ENCODE measurements at regions not wholly inside any gene's neighbourhood (a gene's known extent, or its start where the extent isn't known, plus 50 kb on each side); places are given as distances from the start of the nearest gene placed in this dataset.
"Not testable (repeated sequence)": the region's sequence is repeated elsewhere in the genome, so short reads cannot be mapped to it uniquely, and the experiment has no call there.

DNA sequence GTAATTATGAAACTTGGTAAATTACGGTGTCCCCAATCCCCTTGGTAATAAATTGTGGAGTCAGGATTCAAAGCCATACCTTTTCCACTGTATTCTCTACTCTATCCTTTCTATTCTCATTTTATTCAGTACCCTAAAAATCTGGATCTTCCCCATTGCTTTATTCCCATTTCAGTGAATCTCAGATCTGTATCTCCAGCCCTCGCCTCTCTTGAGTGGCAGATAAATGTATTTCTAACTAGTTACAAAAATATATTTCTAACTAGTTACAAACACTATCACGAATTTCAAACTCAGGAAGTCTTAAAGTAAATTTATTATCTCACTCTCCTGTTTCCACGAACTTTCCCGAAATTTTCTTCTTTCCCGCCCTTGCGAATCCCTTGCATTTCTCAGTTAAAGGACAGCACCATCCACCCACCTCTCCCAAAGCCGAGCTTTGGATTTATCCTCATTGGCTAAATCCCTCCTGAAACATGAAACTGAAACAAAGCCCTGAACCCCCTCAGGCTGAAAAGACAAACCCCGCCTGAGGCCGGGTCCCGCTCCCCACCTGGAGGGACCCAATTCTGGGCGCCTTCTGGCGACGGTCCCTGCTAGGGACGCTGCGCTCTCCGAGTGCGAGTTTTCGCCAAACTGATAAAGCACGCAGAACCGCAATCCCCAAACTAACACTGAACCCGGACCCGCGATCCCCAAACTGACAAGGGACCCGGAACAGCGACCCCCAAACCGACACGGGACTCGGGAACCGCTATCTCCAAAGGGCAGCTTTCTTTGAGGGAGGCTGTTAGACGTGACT is 164.3 kb upstream of the PABPC3 start:
- intact Hi-C loops (cut with DNase I): no loop called here
- DNase-seq (ENCODE audit: low spot score): no peak

DNA sequence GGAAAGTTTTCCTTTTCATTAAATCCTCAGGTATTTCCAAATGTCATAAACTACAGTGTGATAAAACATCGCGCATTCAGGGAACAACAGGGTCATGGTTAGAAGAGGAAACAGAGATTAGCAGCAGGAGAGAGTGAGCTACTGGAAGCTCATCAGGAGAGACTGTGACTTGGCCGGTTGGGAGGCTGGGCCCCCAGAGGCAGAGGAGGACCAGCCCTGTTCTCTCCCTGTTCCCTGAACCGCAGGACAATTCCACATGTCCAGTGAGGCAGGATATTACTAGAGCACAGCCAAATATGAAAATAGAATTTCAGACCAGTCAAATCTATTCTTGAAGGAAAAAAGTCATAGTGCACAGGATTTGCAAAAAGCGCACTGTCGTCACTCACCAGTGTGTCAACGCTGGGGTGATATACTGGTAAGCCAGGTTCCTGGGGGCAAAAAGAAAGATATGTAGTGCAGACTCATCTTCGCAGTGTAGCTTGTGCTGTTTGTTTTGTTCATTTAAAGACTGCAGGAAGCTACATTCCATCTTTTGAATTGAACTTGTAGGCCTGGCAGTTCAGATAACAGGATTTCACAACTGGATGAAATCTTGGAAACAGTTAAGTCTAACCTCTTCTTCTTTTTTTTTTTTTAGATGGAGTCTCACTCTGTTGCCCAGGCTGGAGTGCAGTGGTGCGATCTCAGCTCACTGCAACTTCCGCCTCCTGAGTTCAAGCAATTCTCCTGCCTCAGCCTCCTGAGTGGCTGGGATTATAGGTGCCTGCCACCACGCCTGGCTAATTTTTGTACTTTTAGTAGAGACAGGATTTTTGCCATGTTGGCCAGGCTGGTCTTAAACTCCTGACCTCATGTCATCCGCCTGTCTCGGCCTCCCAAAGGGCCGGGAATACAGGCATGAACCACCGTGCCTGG is 162.6 kb upstream of the PABPC3 start:
- DNase-seq (ENCODE audit: low spot score); intact Hi-C loops (cut with DNase I): not testable (repeated sequence)

DNA sequence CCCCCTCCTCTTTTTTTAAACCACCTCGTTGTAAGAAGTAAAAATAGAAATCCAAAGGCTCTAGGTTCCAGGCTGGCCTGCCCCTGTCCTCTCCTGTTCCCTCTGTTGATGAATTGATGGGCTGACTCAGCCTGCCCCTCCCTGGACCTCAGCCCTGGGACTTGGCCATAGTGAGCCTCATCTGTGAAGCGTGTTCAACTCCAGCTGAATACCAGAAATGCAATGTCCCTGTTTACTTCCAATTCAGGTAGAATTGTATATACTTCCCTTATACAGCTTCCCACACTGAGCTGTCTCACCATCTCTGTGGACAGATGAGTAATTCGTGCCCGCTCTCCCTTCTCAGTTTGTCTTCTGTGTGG is 161.9 kb upstream of the PABPC3 start:
- intact Hi-C loops (cut with DNase I); DNase-seq (ENCODE audit: low spot score): not testable (repeated sequence)

DNA sequence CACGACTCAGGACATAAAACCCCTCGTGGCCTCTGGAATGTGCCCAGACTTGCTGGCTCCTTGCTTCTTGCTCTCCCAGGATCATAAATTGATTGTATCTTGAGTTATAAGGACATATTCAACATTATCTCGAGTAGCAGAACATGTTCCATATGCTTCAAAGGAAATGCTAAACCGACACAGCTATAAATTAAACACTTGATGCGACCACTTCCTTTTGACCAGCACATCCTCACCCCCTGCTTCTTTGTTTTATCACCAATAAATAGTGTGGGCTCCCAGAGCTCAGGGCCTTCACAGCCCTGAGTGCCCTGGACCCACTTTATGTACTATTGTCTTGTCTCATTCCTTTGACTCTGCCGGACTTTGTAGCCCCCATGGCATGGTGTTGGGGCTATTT is 157.0 kb upstream of the PABPC3 start:
- intact Hi-C loops (cut with DNase I): no loop called here
- DNase-seq (ENCODE audit: low spot score): no peak

DNA sequence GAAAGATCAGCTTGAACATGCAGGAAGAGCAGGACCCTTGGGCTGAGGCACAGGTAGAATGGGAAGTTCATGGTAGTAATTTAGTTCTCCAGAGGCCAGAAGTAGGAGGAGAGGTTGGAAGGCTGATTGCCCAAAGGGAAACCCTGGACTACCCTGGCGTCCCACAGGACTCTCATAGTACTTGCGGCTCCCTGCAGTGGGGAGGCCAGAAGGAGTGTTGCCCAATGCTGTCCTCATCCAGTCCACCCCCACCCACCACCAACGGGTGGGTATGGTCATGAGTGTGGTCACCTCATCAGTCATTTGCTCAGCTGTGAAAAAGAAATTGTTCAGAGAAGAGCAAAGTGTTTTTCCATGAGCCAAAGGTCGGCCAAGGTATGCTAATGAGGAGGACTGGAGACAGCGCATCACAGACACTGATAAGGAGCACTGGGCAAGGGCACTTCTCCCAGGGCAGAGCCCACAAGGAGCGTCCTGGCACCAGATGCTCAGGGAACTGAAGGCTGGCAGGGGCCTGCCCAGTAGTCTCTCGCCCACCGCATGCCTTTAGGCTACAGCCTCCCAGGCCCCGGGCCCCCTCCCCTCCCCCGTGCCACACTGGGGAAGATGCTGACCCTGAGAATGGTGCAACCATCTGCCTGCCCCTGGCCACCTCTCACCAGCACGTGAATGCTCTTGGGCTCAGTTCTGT is 154.8 kb upstream of the PABPC3 start:
- DNase-seq (ENCODE audit: low spot score); intact Hi-C loops (cut with DNase I): not testable (repeated sequence)

DNA sequence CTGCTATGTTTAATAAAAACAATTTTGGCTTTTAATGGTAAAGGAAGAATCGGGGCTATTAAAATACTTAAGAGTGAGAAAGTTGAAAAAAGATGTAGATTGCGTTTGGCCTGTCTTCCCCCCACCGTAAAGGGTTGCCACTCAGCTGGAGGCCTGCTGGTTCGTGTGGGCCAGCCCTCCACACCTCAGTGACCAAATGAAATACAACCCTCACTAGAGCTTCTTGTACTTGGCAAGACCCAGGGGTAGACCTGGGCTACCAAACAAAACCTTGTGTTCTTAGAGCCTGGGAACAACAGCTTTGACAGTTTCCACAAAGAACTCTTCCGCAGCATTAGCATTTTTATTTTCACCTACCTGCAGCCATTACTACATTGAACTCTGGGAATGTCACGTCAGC is 152.8 kb upstream of the PABPC3 start:
- DNase-seq (ENCODE audit: low spot score): no peak
- intact Hi-C loops (cut with DNase I): no loop called here

DNA sequence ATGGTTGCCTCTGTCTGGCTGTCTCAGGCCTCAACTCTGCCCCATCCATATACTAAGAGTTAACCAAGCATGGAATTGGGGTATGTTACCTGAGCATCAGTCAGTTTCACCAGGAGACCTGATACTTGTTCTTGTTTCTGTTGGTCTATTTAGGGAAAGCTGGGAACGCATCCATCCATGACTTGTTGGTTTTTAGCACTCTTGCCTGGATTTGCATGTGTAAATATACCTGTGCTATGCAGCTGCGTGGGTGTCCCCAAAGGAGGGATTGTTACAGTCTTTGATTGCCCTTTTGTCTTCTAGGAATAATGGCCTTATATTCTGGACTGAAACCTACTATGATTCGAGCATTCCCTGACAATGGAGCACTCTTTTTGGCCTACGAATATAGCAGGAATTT is 151.9 kb upstream of the PABPC3 start:
- intact Hi-C loops (cut with DNase I); DNase-seq (ENCODE audit: low spot score): not testable (repeated sequence)

DNA sequence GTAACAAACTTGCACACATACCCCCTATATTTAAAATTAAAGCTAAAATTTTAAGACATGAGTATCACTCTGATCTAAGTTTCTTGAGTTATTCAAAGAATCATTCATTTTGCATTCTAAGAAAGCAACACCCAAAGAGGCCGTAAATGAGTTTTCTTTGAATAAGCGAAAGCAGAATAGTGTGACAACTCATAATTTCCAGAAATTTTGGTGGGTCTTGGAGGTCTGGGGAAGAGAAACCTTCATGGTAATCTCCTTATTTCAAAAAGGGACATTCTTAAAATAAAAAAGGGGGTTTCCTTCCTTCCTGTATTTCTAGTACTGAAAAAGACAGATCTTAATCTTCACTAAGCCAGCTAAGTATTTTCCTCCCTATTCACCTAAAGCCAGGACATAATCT is 147.0 kb upstream of the PABPC3 start:
- intact Hi-C loops (cut with DNase I); DNase-seq (ENCODE audit: low spot score): not testable (repeated sequence)

DNA sequence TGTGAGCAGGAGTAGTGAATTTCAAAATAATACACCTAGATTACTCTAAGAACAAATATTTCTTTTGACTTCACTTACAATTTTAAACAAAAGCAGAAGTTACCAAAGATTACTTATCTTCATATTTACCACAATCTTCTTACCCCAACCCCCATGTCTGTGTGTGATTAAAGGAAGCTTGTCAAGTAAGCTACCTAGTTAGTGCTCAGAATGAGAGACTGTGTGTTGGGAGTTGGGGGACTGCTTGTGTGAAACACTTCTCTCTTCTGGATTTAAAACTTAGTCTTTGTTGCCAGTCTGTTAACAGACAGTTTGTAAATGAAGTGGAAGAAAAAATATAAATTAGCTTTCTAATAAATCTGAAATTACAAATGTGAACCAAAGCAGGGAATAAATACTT is 145.3 kb upstream of the PABPC3 start:
- DNase-seq (ENCODE audit: low spot score); intact Hi-C loops (cut with DNase I): not testable (repeated sequence)

DNA sequence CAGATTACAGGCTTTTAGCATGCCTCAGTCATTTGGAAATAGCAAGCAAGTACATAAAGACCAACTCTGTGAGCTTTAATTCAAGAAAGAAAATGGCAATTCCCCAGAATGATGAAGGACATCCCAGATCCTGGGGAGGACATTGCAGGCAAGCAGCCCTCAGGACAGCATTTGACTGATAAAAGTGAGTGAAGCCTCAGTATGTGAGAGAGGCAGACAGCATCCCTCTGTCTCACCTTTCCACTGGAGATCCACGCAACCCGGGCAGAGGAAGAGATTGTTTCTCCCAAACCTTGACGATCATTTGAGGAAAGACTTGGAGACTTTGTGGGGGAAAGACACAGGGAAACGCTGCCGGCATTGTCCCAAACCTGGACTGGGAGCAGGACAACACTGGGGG is 128.0 kb upstream of the PABPC3 start:
- DNase-seq (ENCODE audit: low spot score); intact Hi-C loops (cut with DNase I): not testable (repeated sequence)

DNA sequence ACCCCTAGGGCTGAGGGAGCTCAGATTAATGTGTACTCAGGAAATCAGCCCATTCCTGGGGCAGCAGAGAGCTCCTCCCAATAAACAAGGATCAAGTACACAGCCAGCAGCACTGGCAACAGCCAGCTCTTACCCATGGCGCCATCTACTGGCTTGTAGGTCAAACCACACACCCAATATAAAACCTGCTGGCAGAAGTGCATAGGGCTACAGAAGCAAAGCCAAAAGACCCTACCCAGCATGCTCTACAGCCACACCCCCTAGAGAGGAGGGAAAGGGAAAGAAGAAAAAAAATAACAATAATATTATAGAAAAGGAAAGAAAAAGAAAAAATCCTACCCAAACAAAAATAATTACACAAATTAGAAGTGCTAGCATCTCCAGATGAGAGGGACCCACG is 127.5 kb upstream of the PABPC3 start:
- DNase-seq (ENCODE audit: low spot score); intact Hi-C loops (cut with DNase I): not testable (repeated sequence)

DNA sequence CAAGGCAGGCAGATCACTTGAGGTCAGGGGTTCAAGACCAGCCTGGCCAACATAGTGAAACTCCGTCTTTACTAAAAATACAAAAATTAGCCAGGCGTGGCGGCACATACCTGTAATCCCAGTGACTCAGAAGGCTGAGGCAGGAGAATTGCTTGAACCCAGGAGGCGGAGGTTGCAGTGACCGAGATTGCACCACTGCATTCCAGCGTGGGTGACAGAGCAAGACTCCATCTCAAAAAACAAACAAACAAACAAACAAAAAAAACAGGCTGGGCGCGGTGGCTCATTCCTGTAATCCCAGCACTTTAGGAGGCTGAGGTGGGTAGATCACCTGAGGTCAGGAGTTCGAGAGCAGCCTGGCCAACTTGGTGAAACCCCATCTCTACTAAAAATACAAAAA is 122.8 kb upstream of the PABPC3 start:
- intact Hi-C loops (cut with DNase I); DNase-seq (ENCODE audit: low spot score): not testable (repeated sequence)

DNA sequence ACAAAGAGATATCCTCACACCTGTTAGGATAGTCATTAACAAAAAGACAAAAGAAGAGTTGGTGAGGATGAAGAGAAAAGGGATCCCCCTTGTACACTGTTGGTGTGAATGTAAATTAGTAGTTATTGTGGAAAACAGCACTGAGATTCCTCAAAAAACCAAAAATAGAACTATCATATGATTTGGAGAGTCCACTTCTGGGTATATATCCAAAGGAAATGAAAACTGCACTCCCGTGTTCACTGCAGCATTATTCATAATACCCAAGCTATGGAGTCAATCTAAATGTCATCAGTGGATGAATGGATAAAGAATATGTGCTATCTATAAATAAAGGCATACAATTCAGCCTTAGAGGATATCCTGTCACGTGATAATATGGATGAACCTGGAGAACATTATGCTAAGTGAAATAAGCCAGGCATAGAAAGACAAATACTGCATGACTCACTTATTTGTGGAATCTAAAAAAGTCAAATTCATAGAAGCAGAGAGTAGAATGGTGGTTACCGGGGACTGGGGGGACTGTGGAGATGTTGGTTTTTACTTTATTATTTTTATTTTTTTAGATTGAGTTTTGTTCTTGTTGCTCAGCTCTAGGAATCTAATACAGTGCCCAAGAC is 114.6 kb upstream of the PABPC3 start:
- DNase-seq (ENCODE audit: low spot score); intact Hi-C loops (cut with DNase I): not testable (repeated sequence)

DNA sequence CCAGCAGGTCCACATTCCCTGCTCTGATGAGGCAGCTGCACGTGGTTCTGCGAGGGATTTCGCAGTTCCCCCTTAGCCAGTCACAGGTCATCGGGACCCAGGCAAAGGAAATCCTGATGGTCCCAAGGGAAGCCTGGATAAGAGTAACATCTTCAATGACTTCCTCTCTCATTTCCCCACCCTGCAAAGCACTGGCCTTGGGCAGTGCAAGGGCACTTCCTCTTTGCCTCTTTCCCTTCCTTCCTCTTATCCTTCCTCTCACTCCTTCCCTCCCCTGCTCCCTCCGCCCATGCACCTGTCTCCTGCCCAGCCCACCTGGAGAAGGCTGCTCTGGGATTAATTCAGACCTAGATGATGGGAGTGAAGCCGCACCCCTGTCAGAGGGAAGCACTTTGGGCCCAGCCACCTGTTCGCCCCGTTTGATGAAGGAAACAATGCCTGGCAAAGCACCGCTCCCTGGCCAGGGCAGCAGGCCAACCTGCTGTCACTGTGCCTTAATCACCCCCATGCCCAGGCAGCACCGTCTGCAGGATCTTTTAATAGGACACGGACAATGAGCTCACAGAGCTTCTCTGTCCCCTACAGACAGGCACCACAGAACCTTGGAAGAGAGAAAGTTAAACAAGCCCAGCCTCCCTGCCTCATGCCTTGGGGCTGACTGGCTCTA is 113.5 kb upstream of the PABPC3 start:
- DNase-seq (ENCODE audit: low spot score): no peak
- intact Hi-C loops (cut with DNase I): no loop called here

DNA sequence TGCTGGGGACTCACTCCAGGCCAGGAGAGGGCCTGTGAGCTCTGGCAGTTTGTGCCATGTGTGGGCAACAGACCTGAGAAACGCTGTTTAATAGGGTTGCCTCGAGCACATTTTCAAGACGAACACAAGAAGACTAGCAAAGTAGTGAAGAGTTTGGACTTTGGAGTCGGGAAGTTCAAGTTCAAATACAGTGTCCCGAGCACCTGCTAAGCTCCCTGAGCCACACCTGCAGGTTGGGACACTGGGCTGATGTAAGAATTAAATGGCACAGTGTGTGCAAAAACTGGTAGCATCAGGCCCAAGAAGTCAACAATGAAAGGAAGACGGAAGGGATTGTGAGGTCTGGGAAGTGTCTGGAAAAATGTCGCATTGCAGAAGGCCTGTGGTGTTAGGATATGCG is 112.8 kb upstream of the PABPC3 start:
- intact Hi-C loops (cut with DNase I): no loop called here
- DNase-seq (ENCODE audit: low spot score): no peak

DNA sequence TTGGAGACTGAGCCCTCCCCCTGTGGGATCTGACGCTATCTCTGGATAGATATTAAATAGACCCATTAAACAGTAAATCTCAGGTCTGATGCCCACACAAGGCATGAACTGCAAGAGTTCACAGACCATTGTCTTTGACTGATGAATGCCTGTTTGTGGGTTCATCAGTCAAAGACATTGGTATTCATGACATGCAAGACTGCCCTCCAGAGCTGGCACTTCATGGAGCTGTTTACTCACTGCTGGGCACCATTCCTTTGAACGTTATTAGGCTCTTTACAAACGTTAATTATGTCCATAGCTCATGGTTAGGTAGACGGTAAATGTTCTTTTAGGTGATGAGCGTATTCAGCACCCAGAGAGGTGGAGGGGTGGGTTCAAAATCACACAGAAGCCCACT is 111.8 kb upstream of the PABPC3 start:
- intact Hi-C loops (cut with DNase I): no loop called here
- no peak for DNase-seq (ENCODE audit: low spot score)

DNA sequence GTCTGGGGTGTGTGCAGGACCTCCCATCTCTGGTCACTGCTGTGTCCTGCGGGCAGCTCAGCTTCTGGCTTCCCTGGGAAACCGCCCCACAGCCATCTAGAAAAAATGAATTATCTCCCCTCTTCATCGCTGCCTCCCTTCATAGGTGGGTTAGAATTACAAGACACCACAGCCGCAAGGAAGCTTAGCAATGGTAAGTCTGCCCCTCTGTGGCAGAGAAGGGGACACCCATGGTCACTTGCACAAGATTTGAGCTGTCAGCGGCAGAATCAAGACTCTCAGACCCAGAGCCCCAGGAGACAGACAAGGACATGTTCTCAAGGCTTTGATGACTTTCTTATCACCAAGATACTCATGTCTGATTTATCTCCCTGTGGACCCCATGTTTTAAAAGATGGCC is 110.8 kb upstream of the PABPC3 start:
- DNase-seq (ENCODE audit: low spot score): no peak
- intact Hi-C loops (cut with DNase I): no loop called here

DNA sequence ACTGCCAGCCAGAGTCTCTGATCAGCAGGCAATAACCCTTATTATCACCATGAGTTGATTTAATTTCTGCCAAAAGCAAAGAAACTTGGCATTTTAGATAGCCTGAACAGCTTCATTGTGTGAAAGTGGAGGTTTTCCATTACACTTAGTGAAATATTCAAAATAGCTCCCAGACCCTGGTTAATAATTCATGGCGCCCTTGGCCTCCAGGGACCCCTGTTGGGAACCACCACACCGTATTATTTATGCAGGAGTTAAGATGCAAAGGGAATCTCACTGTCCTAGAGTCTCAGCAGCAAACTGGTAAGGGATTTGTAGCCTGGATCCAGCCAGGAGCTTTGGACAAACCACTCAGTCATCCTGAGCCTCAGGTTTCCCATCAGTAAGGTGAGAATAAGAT is 110.0 kb upstream of the PABPC3 start:
- no peak for DNase-seq (ENCODE audit: low spot score)
- intact Hi-C loops (cut with DNase I): no loop called here

DNA sequence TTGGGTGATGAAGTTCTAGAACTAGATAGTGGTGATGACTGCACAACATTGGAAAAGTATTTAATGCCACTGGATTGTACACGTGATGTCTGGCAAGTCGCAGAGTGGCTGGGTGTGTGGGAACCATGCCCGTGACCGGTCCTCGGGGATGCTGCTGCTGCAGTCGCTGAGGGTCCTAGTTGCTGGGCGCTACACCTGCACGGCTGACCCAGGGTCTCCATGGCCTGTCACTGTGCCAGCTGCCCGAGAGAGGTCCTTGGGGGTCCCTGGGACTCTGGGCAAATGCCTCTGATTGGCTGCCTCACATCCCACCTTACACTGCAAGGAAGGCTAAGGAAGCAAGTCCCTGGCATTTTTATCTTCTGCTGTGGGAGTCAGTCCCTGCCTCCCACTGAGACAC is 109.1 kb upstream of the PABPC3 start:
- intact Hi-C loops (cut with DNase I): no loop called here
- DNase-seq (ENCODE audit: low spot score): no peak

Data from cardiac septum (tissue), 1 donor.